HepG2 (cell line): ENCODE measurements at regions not wholly inside any gene's neighbourhood (a gene's known extent, or its start where the extent isn't known, plus 50 kb on each side); places are given as distances from the start of the nearest gene placed in this dataset.

Experiments
- ARNTL ChIP-seq: sonication (generic); formaldehyde crosslinking; IDR thresholded peaks from 2 replicates; pipeline ENCODE4 v1.4.0; 2020; ENCODE audit warnings: mild to moderate bottlenecking, missing genetic modification reagents
- ASH2L ChIP-seq: fragments of 300-600, 200-600 bp; sonication (generic); IDR thresholded peaks from 2 replicates; pipeline ENCODE4 v1.7.0; 2017; ENCODE audit warnings: low read depth, mild to moderate bottlenecking, moderate library complexity, mixed read lengths, low read length; ENCODE audit not compliant: insufficient read length
- CBX2 ChIP-seq, 2 experiments: fragments of 200-600 bp in 1 of 2; sonication (generic); formaldehyde crosslinking in 1 of 2; IDR thresholded peaks; 2 replicates each; pipeline versions ENCODE4 v1.7.0 to v1.8.1; 2018 to 2022; ENCODE audit warnings: low read depth in 2 of 2, low read length in 1 of 2, mild to moderate bottlenecking in 1 of 2, missing genetic modification reagents in 1 of 2
- HNF1B ChIP-seq: sonication (generic); formaldehyde crosslinking; IDR thresholded peaks from 2 replicates; pipeline ENCODE4 v1.5.1; 2020; ENCODE audit warnings: mild to moderate bottlenecking, moderate library complexity, missing genetic modification reagents
- MAX ChIP-seq: IDR thresholded peaks from 2 replicates; pipeline ENCODE4 v1.6.1; 2012; ENCODE audit warnings: inconsistent platforms
- SETDB1 ChIP-seq: sonication (generic); formaldehyde crosslinking; IDR thresholded peaks from 2 replicates; pipeline ENCODE4 v1.5.1; 2020; ENCODE audit warnings: missing genetic modification reagents, mild to moderate bottlenecking, borderline replicate concordance
- SIN3A ChIP-seq: IDR thresholded peaks from 2 replicates; pipeline ENCODE4 v1.6.1; 2011; ENCODE audit warnings: low read depth, mild to moderate bottlenecking, control low read depth, low read length, borderline replicate concordance
- SMARCC2 ChIP-seq: fragments of 450-650 bp; IDR thresholded peaks from 2 replicates; pipeline ENCODE4 v1.6.1; 2017; ENCODE audit warnings: antibody characterized with exemption, mild to moderate bottlenecking
- TGIF2 ChIP-seq: IDR thresholded peaks from 2 replicates; pipeline ENCODE4 v1.6.1; 2016; ENCODE audit warnings: control low read depth, missing compliant biosample characterization
- UBTF ChIP-seq: sonication (generic); formaldehyde crosslinking; IDR thresholded peaks from 2 replicates; pipeline ENCODE4 v1.4.0; 2020; ENCODE audit warnings: mild to moderate bottlenecking, missing genetic modification reagents
- ZNF577 ChIP-seq: sonication (generic); formaldehyde crosslinking; IDR thresholded peaks from 2 replicates; pipeline ENCODE4 v1.4.0; 2020; ENCODE audit warnings: mild to moderate bottlenecking, low read depth, missing genetic modification reagents, borderline replicate concordance
- ZNF772 ChIP-seq: sonication (generic); formaldehyde crosslinking; IDR thresholded peaks from 2 replicates; pipeline ENCODE4 v1.5.0; 2020; ENCODE audit warnings: mild to moderate bottlenecking, missing genetic modification reagents

GRCh38 chr1:72847651-72848050 is 565.3 kb upstream of the NEGR1 start:
- TF ChIP-seq ZNF577 (CRISPR knock-in tag): no peak
- no peak for TF ChIP-seq SIN3A
- no peak for TF ChIP-seq SETDB1 (CRISPR knock-in tag)
- no peak for TF ChIP-seq ASH2L
- TF ChIP-seq CBX2 (IDR thresholded peaks at IDR 0.05; ENCODE audit: low read depth, low read length): no peak
- TF ChIP-seq CBX2 (CRISPR knock-in tag; IDR thresholded peaks at IDR 0.05; ENCODE audit: low read depth): no peak
- TF ChIP-seq UBTF (CRISPR knock-in tag): no peak
- no peak for TF ChIP-seq HNF1B (CRISPR knock-in tag)
- TF ChIP-seq TGIF2 (CRISPR knock-in tag): no peak
- no peak for TF ChIP-seq ZNF772 (CRISPR knock-in tag)
- no peak for TF ChIP-seq ARNTL (CRISPR knock-in tag)
- TF ChIP-seq SMARCC2: no peak
- TF ChIP-seq MAX: no peak
